Spleen (tissue), 7 donors: ENCODE measurements at regions not wholly inside any gene's neighbourhood (a gene's known extent, or its start where the extent isn't known, plus 50 kb on each side); places are given as distances from the start of the nearest gene placed in this dataset.

Experiments
- CTCF ChIP-seq, 11 experiments: fragments of 200-600 bp in 7 of 11; fragments of 450-650 bp in 4 of 11; sonication (generic) in 4 of 11; IDR thresholded peaks in 8 of 11; conservative IDR thresholded peaks in 3 of 11; 1 replicate in 7 of 11; 2 replicates in 4 of 11; pipeline versions ENCODE4 v1.4.0 to v1.8.0; 2016 to 2021; ENCODE audit warnings: antibody characterized with exemption in 11 of 11, inconsistent platforms in 4 of 11, mild to moderate bottlenecking in 1 of 11
- POLR2A ChIP-seq, 3 donors: fragments of 450-650 bp; IDR thresholded peaks; one replicate each; pipeline ENCODE4 v1.5.1; 2017; ENCODE audit warnings: antibody characterized with exemption in 3 of 3, mild to moderate bottlenecking in 1 of 3
- POLR2AphosphoS5 ChIP-seq, 3 donors: sonication (generic); formaldehyde crosslinking; IDR thresholded peaks; one replicate each; pipeline ENCODE4 v1.5.1; 2017; ENCODE audit warnings: antibody characterized with exemption in 3 of 3
- donor health status: DM: no; HTN: no; CAD: no; lungs with moderate emphysema.
- donor health status: DM: no; HTN: no; CAD: no.
- donor health status: DM: no; HTN: no; CAD: no.

- TF ChIP-seq CTCF (IDR thresholded peaks at IDR 0.05 in 8 of 11, conservative IDR thresholded peaks at IDR 0.05 in 3 of 11) (no peak), POLR2AphosphoS5 (IDR thresholded peaks at IDR 0.05) (no peak), POLR2A (IDR thresholded peaks at IDR 0.05) (no peak)
Measured at GRCh38 chr16:80071964-80072456, 468.8 kb upstream of the DYNLRB2 start.
